ENCODE measurements at regions not wholly inside any gene's neighbourhood (a gene's known extent, or its start where the extent isn't known, plus 50 kb on each side); places are given as distances from the start of the nearest gene placed in this dataset.

DNA sequence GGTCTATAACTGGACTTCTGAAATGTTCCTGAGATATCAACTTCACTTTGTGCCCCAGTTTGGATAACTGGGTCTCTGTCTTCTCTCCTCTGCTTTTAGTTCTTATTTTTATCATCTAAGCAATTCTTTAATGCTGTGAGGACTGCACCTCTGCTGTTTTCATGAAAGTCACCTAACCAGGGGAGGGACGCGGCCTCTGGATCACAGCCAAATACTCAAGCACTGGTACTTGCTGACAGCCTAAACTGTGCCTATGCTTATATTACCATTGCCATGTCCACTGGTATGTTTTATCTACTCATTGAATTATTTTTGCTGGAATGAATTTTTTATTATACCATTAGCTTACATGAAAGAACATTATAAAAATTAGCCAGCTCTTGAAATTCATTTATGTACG, 674.0 kb downstream of the DMRTA1 start:
- no peak for TF ChIP-seq ZFX (IDR thresholded peaks at IDR 0.05; ENCODE audit: borderline replicate concordance)
- TF ChIP-seq, protein P1, sequence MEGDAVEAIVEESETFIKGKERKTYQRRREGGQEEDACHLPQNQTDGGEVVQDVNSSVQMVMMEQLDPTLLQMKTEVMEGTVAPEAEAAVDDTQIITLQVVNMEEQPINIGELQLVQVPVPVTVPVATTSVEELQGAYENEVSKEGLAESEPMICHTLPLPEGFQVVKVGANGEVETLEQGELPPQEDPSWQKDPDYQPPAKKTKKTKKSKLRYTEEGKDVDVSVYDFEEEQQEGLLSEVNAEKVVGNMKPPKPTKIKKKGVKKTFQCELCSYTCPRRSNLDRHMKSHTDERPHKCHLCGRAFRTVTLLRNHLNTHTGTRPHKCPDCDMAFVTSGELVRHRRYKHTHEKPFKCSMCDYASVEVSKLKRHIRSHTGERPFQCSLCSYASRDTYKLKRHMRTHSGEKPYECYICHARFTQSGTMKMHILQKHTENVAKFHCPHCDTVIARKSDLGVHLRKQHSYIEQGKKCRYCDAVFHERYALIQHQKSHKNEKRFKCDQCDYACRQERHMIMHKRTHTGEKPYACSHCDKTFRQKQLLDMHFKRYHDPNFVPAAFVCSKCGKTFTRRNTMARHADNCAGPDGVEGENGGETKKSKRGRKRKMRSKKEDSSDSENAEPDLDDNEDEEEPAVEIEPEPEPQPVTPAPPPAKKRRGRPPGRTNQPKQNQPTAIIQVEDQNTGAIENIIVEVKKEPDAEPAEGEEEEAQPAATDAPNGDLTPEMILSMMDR (IDR thresholded peaks at IDR 0.05): no peak

DNA sequence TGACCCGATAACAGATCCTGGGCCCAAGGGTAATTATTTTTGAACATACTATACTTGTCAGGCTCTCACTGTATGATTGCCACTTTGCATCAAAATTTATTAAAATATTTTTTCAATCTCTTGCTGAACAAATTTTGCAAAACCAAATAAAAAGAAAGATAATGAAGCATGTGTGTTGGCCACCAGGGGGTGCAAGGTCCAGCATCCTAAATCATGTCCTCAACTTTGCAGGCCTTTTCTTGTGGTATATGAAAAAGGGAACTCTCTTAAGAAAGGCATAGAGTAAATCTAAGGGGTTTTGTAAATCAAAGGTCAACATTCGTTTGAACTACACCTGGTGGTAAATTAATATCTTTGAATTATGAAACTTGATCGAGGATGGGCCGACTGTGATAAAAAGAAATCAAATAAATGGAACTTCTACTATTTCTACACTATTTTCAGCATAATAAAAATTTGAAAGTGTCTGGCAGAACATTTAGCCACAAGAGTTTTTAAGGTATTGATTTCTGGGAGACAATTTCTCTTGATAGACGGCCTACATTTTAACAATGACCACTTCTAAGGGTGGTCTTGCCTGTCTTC, 676.5 kb downstream of the DMRTA1 start:
- TF ChIP-seq, protein P1 (IDR thresholded peaks at IDR 0.05): peak; percentile 88
- no peak for TF ChIP-seq ZFX (IDR thresholded peaks at IDR 0.05; ENCODE audit: borderline replicate concordance)
- H3K27ac ChIP-seq: no peak overlapping the region

More for the DNA sequence above, 674.0 kb downstream of the DMRTA1 start:
- no peak overlapping the region for H3K27ac ChIP-seq

DNA sequence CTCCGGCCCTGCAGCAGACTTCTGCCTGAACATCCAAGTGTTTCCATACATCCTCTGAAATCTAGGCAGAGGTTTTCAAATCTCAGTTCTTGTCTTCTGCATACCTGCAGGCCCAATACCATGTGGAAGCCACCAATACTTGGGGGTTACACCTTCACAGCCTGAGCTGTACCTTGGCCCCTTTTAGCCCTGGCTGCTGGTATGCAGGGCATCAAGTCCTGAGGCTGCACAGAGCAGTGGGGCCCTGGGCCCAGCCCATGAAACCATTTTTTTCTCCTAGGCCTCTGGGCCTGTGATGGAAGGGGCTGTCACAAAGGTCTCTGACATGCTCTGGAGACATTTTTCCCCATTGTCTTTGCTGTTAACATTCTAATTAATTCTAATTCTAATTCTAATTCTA, 680.6 kb downstream of the ELAVL2 start:
- TF ChIP-seq ZFX (IDR thresholded peaks at IDR 0.05; ENCODE audit: borderline replicate concordance): no peak
- TF ChIP-seq, protein P1 (IDR thresholded peaks at IDR 0.05): no peak
- no peak overlapping the region for H3K27ac ChIP-seq

DNA sequence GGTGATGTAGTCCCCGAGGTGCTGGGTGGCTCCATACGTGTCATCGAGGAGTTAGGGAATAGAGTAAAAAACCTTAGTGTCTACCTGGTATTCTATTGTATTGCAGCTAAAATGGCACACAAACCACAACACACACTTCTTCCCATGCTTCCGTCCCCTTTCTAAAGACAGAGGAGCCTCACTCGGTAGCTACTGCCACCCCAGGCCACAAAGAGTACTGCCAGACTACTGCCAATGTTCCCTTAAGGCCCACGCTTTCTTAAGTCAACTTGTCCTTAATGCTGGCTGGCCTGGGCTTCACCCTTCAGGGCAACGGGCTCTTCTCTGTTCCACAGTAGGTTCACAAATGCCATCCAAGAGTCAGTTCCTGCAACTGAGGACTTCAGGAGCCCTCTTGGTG, 673.0 kb downstream of the ELAVL2 start:
- no peak overlapping the region for H3K27ac ChIP-seq
- no peak for TF ChIP-seq ZFX (IDR thresholded peaks at IDR 0.05; ENCODE audit: borderline replicate concordance)
- TF ChIP-seq, protein P1 (IDR thresholded peaks at IDR 0.05): peak; percentile 35

DNA sequence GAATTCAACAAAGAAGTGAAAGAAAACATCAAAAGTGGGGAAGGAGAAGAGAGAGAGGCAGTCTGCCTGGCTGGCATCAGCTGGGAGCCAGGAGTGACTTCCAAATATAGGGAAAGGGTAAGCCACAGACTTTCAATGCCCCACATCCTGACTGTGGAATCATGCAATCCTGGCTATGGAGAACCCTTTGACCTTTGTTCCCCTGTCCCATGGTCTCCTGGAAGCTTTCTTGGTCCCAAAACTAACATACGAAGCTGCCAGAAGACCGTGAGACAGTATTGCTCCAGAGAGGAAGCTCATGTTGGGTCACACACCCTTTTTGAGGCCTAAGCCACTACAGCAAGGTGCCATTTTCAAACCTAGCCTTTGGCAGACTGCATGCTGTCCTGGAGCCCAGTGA, 665.5 kb downstream of the ELAVL2 start:
- no peak for TF ChIP-seq ZFX (IDR thresholded peaks at IDR 0.05; ENCODE audit: borderline replicate concordance)
- TF ChIP-seq, protein P1 (IDR thresholded peaks at IDR 0.05): no peak
- no peak overlapping the region for H3K27ac ChIP-seq

DNA sequence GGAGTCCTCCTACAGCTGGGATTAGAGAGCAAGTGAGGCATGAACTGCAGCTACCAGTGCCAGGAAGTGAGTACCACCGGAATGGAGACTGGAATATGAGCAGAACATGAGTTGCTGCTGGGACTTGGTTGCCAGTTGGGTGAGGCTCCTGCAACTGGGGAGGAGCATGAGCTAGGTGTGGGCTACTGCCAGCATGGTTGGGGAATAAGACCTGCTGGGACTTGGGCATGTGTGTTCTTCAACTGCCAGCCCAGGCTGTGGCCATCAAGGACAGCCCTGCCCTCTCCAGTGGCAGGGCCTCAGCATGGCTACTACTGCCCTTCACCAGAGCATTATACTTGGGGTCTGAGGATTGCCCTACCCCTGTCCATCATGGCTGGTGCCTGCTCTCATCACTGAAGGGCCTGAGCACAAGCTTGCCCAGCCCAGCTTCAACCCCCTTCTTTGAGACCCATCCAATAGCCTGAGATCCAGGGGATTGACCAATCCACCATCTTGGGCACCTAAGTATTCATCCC, 665.0 kb downstream of the ELAVL2 start:
- H3K27ac ChIP-seq: no peak overlapping the region
- TF ChIP-seq, protein P1 (IDR thresholded peaks at IDR 0.05): no peak
- TF ChIP-seq ZFX (IDR thresholded peaks at IDR 0.05; ENCODE audit: borderline replicate concordance): no peak

DNA sequence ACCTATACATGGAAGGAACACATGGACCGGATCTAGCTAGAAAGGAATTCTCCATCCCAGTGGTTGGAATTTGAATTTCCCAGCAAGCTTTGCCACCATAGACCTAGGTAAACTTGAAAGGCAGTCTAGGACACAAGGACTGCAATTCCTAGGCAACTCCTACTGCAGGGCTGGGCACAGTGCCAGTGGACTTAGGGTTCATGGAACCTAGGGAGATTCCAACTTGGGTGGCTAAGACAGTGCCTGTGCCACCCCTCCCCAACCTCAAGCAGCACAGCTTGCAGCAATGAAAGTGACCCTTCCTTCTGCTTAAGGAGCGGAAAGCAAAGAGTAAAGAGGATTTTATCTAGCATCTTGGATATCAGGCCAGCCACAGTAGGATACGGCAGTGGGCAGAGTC, 663.3 kb downstream of the ELAVL2 start:
- no peak overlapping the region for H3K27ac ChIP-seq
- TF ChIP-seq, protein P1 (IDR thresholded peaks at IDR 0.05): no peak
- TF ChIP-seq ZFX (IDR thresholded peaks at IDR 0.05; ENCODE audit: borderline replicate concordance): no peak
